ENCODE measurements at regions not wholly inside any gene's neighbourhood (a gene's known extent, or its start where the extent isn't known, plus 50 kb on each side); places are given as distances from the start of the nearest gene placed in this dataset.

GRCh38 chr3:72303926-72304325 lies 519.0 kb upstream of the PROK2 start:
- no peak overlapping the region for H3K4me3 ChIP-seq (ENCODE audit: low read depth, low read length)
- no peak for TF ChIP-seq CTCF (IDR thresholded peaks at IDR 0.05; ENCODE audit: insufficient read depth, low read length, poor library complexity, severe bottlenecking)
- DNase-seq (ENCODE audit: low read depth), result no peak
- no peaks in the 10 kb centered on the region for H3K36me3 ChIP-seq (ENCODE audit: control insufficient read depth, insufficient read depth, low read length)
- H3K27me3 ChIP-seq (ENCODE audit: control insufficient read depth, insufficient read depth, low read length), result peaks cover 4% of the 10 kb centered on the region

- no peak for DNase-seq (ENCODE audit: low read depth)
- H3K4me3 ChIP-seq (ENCODE audit: low read depth, low read length), result no peak overlapping the region
- TF ChIP-seq CTCF (IDR thresholded peaks at IDR 0.05; ENCODE audit: insufficient read depth, low read length, poor library complexity, severe bottlenecking), result no peak
- no peaks in the 10 kb centered on the region for H3K36me3 ChIP-seq (ENCODE audit: control insufficient read depth, insufficient read depth, low read length)
- peaks cover 4% of the 10 kb centered on the region for H3K27me3 ChIP-seq (ENCODE audit: control insufficient read depth, insufficient read depth, low read length)
These were observed 516.8 kb upstream of the PROK2 start for GRCh38 chr3:72301779-72302178.

- DNase-seq (ENCODE audit: low read depth), result no peak
- Histone ChIP-seq H3K36me3 (ENCODE audit: control insufficient read depth, insufficient read depth, low read length) (no peaks in the 10 kb centered on the region), H3K4me3 (ENCODE audit: low read depth, low read length) (no peak overlapping the region), H3K27me3 (ENCODE audit: control insufficient read depth, insufficient read depth, low read length) (peaks cover 4% of the 10 kb centered on the region)
- no peak for TF ChIP-seq CTCF (IDR thresholded peaks at IDR 0.05; ENCODE audit: insufficient read depth, low read length, poor library complexity, severe bottlenecking)
These were observed 515.7 kb upstream of the PROK2 start for GRCh38 chr3:72300621-72301020.

GRCh38 chr3:72299823-72300222 lies 514.9 kb upstream of the PROK2 start:
- H3K36me3 ChIP-seq (ENCODE audit: control insufficient read depth, insufficient read depth, low read length), result no peaks in the 10 kb centered on the region
- DNase-seq (ENCODE audit: low read depth), result no peak
- peaks cover 4% of the 10 kb centered on the region for H3K27me3 ChIP-seq (ENCODE audit: control insufficient read depth, insufficient read depth, low read length)
- no peak for TF ChIP-seq CTCF (IDR thresholded peaks at IDR 0.05; ENCODE audit: insufficient read depth, low read length, poor library complexity, severe bottlenecking)
- no peak overlapping the region for H3K4me3 ChIP-seq (ENCODE audit: low read depth, low read length)

GRCh38 chr3:72299321-72299802 lies 514.4 kb upstream of the PROK2 start:
- Histone ChIP-seq H3K4me3 (ENCODE audit: low read depth, low read length) (no peak overlapping the region), H3K27me3 (ENCODE audit: control insufficient read depth, insufficient read depth, low read length) (peaks cover 7% of the 10 kb centered on the region), H3K36me3 (ENCODE audit: control insufficient read depth, insufficient read depth, low read length) (no peaks in the 10 kb centered on the region)
- no peak for TF ChIP-seq CTCF (IDR thresholded peaks at IDR 0.05; ENCODE audit: insufficient read depth, low read length, poor library complexity, severe bottlenecking)
- no peak for DNase-seq (ENCODE audit: low read depth)

All from kidney epithelial cell (primary cell).